Left ventricle myocardium superior (tissue), 1 donor: ENCODE measurements at regions not wholly inside any gene's neighbourhood (a gene's known extent, or its start where the extent isn't known, plus 50 kb on each side); places are given as distances from the start of the nearest gene placed in this dataset.
"Not testable (repeated sequence)": the region's sequence is repeated elsewhere in the genome, so short reads cannot be mapped to it uniquely, and the experiment has no call there.

ENCODE experiments used
- ATAC-seq: fragments of 200-7000 bp; cut with Tn5 transposase; one replicate; pipeline ENCODE4 v1.9.1; 2020; ENCODE audit warnings: mild to moderate bottlenecking, moderate library complexity
- DNase-seq: peaks from one replicate; pipeline ENCODE4 v3.0.0-alpha.2; 2020
- intact Hi-C: fragments of 100-400 bp; cut with micrococcal nuclease; formaldehyde crosslinking; loops from one replicate; pipeline ENCODE4 v1.11.0; 2022
- donor health status: DM: no; HTN: yes; CAD: no; lungs with severe emphysema.

- intact Hi-C loops, result loop anchor here (10.0 kb wide), 1 partner anchor 55 kb away; no protein-coding TSS in a partner anchor
- no peak for DNase-seq
- no peak for ATAC-seq
Measured at GRCh38 chr16:64679976-64680690, 441.7 kb downstream of the CDH11 start.

DNA sequence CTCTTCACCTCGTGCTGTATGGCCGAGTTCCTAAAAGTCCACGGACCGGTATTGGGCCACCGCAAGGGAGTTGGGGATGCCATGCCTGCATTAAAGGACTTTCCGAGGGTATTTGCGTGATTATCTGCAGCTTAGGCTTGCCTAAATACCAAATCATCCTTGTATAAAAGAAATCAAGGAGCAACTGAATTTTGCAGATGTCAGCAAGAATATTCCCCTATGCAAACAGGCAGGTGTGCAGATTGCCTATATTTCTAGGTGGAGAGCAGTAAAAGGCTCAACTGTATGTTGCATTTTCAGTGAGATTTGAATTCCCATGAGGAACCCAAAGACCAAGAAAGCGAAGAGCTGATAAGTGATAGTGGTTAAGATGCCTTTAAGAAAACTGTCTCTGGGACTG lies 452.3 kb downstream of the CDH11 start:
- intact Hi-C loops, result no loop called here
- DNase-seq, result no peak
- no peak for ATAC-seq

DNA sequence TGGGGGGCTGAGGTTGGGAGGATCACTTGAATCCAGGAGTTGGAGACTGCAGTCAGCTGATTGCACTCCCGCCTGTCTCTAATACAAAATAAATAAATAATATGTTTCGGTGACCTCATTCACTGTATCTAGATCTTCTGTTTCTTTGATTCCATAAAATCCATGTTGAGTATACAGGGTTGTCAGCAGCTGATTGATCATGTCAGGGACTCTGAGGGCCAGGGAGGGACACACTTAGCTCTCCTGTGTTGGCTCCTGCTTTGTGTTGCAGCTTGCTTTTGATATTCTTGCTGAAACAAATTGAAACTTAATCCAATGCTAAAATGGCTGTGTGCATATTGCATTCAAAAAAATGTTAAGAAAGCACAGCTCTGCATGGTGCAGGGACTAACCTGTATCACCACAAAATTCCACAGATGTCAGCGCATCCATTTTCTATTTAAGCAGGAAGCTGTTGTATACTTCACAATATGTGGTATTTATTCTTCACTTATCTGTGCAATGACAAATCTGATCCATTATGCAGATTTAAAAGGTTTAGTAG lies 454.5 kb downstream of the CDH11 start:
- ATAC-seq, result no peak
- intact Hi-C loops, result no loop called here
- no peak for DNase-seq

- intact Hi-C loops, DNase-seq, ATAC-seq: not testable (repeated sequence)
Measured at GRCh38 chr16:64662312-64662711, 459.6 kb downstream of the CDH11 start.

GRCh38 chr16:64659866-64660265 lies 462.0 kb downstream of the CDH11 start:
- DNase-seq, result no peak
- intact Hi-C loops, result no loop called here
- no peak for ATAC-seq

GRCh38 chr16:64657316-64658011 lies 464.4 kb downstream of the CDH11 start:
- intact Hi-C loops, result no loop called here
- ATAC-seq (no peak), DNase-seq (no peak)

DNA sequence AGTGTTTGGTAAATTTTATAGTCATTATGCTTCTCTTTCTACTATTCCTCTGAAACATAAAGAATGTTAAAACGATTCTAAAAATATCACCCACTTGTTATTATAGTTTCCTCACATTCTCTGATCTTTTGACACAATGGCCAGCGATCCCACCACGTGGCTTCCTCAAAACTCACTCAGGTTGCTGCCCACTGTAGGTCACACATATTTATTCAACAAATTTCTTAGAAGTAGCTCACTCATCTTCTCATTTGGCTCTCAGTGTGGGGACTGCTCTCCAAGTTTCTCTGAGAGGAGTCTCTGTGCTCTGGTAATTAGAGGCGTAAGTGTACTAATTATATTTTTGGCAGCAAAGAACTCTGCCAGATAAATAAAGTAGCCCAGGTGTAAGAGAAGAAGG lies 465.4 kb downstream of the CDH11 start:
- intact Hi-C loops, result no loop called here
- DNase-seq, result no peak
- no peak for ATAC-seq

- intact Hi-C loops, result no loop called here
- ATAC-seq (no peak), DNase-seq (no peak)
Measured at GRCh38 chr16:64654178-64654577, 467.7 kb downstream of the CDH11 start.

DNA sequence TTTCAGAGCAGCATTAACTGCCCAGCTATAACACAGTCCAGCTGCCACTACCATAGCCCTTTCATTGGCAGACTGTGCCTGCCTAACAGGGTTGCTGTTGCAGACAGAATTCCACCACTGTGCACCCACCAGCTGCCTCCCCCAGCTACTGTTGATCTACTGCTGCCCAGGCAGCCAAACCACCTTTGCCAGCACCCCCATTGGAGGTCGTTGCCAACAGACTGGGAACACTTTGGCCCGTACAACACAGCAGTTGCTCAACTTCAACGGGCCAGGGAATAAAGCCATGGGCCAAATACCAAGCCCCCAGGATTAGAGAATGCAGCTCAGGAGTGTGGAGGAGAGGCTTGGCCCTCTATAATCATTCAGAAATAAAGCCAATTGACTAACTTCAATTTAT lies 473.6 kb downstream of the CDH11 start:
- intact Hi-C loops, result no loop called here
- DNase-seq (no peak), ATAC-seq (no peak)

DNA sequence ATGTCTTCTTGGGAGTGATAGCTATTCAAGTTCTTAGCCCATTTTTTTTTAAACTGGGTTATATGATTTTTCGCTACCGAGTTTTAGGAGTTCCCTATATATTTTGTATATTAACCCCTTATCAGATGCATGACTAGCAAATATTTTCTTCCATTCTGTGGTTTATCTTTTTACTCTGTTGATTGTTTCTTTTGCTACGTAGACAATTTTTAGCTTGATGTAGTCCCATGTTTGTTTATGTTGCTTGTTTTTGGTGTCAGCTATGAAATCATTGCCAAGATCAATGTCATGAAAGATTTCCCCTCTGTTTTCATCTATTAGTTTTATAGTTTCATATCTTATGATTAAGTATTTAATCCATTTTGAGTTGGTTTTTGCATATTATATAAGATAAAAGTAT lies 480.5 kb downstream of the CDH11 start:
- DNase-seq (no peak), ATAC-seq (no peak)
- intact Hi-C loops, result no loop called here

DNA sequence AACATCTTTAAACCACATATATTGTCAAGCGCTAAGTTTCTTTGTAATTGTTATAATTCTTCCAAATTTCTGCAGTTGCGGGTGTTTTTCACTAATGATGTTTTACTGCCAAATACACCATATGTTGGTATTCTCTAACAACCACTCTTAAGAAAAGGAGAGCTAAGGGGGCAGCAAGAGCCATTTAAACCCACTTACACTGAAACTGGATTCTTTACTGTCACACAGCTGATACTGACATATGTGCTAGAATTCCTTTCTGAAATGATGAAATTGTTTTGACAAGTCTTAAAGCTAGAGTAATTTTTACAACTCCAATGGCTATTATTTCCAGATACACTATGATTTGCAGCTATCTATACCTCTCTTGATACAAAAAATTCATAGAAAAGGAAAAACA lies 483.1 kb downstream of the CDH11 start:
- intact Hi-C loops, result no loop called here
- DNase-seq, result no peak
- ATAC-seq, result no peak

DNA sequence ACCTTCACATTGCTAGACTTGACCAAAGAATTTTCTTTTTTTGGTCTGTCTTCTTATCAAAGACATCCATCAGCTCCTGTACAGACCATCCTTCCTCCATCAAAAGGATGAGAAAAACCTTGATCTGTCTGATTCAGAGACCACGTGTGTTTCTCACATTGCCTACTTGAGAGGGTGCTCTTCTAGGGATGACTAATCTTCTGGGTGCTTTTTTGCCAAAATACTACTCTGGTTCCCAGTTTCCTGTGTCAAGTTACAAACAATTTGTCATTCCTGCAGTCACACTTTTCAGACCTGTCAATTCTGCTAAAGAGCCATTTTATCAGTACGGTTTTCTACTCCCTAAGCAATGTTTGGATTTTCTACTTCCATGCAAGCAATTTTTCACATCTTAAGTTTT lies 492.2 kb downstream of the CDH11 start:
- ATAC-seq (no peak), DNase-seq (no peak)
- intact Hi-C loops, result no loop called here

GRCh38 chr16:64627781-64628180 lies 494.1 kb downstream of the CDH11 start:
- ATAC-seq, result peak; percentile 100
- intact Hi-C loops, result no loop called here
- DNase-seq, result peak; percentile 77

DNA sequence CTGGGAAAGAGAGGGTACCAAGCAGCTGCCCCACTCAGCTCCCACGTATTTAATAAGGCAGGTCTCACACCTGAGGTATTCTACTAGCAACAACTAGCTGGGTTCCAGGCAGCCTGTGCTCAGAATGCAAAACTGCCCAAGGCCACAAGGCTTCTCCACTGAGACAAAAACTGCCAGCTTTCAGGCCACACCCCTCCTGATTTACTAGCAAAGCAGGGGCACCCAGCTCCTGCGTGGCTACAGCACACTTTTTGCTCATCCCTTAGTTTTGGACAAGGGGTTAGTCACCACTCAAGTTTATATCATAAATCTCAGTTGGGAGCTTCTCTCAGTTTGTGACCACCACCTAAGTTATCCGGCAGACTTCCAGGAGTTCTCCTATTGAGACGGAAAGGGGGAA lies 494.6 kb downstream of the CDH11 start:
- DNase-seq (no peak), ATAC-seq (no peak)
- intact Hi-C loops, result no loop called here

DNA sequence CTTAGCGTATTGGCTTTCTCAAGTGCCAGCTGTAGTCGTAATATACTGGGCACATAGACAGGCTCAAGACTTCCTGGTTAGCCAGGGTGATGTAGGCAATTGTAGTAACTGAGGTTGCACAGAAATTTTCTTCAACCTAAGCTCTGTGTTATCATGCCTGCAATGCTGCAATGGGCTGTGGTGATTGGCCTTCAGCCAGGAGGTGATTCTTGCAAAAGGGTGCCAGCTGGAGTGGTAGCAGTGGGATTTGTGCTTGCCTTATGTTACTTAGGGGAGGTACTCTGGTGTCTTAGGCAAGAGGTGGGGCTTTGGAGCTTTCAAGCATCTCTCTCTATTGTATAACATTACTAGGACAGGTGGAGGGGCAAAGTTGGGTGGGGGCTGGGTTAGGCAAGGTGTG lies 495.1 kb downstream of the CDH11 start:
- ATAC-seq (no peak), DNase-seq (no peak)
- intact Hi-C loops, result no loop called here

DNA sequence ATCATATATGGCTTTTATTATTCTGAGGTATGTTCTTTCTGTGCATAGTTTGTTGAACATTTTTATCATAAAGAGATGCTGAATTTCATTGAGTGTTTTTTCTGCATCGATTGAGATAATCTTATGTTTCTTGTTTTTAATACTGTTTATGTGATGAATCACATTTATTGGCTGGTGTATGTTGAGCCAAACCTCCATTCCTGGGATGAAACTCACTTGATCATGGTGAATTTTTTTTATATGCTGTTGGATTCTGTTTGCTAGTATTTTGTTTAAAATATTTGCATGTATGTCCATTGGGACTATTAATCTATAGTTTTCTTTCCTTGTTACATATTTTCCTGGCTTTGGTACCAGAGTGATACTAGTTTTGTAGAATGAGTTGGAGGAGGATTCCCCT lies 500.2 kb downstream of the CDH11 start:
- intact Hi-C loops, result no loop called here
- ATAC-seq, result no peak

GRCh38 chr16:64617836-64618476 lies 503.9 kb downstream of the CDH11 start:
- DNase-seq (no peak), ATAC-seq (no peak)
- intact Hi-C loops, result no loop called here

More for the DNA sequence above, 500.2 kb downstream of the CDH11 start:
- no peak for DNase-seq

- ATAC-seq (peak; percentile 37), DNase-seq (peak; percentile 31)
- intact Hi-C loops, result no loop called here
Measured at GRCh38 chr16:64615630-64616280, 506.1 kb downstream of the CDH11 start.

DNA sequence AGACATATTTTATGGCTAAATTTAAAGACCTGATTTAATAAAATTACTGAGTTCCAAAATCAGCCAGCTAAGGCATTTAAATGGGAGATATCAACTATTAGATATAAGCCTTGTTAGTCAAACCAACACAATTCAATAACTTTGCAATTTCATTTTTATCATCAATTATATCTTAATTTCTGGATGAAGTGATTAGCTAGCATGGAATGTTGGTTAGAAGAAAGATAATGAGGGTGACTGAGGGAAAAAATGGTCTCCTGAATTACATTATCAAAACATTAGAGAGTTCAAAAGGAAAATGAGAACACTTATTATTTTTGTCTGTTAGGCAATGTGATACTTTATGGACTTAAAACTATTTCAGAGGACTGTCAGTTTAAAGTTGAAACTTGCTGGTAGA lies 525.7 kb downstream of the CDH11 start:
- ATAC-seq (no peak), DNase-seq (no peak)
- intact Hi-C loops, result no loop called here

DNA sequence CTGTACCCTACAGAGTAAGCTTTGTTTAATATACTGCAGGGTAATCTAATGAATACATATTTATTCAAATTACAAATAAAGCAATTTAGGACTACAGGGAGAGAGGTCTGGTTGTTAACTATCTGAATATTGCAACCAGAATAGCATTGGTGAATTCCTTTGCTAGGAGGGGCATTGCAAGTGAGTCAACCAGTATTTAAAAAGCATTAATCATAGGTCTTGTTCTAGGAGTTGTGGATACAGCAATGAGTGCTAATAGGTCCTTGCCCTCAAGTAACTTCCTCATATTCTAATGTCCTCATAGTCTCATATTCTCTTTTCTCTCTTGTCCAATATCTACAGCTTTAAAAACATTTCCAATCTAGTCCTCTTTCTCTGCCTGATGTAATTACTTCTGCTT lies 531.4 kb downstream of the CDH11 start:
- intact Hi-C loops, result no loop called here
- ATAC-seq, result no peak

More for the DNA sequence above, 531.4 kb downstream of the CDH11 start:
- DNase-seq, result no peak
